Pancreas (tissue), 10 donors: ENCODE measurements at regions not wholly inside any gene's neighbourhood (a gene's known extent, or its start where the extent isn't known, plus 50 kb on each side); places are given as distances from the start of the nearest gene placed in this dataset.

Source experiments
- ATAC-seq, 4 donors: fragments of 200-7000 bp; cut with Tn5 transposase; one replicate each; pipeline versions ENCODE4 v1.8.0 to v1.9.1; 2020; ENCODE audit warnings: mild to moderate bottlenecking in 4 of 4, moderate library complexity in 4 of 4
- DNase-seq, 6 donors: peaks; one replicate each; pipeline ENCODE4 v3.0.0-alpha.2; 2020
- FAIRE-seq: peaks from 2 replicates; lab custom pipeline; 2012; peaks lifted over from hg19 to GRCh38; lab: Jason Lieb, UNC
- H3K27ac ChIP-seq, 4 donors: fragments of 200-600 bp; sonication (generic); 1 replicate in 3 of 4; 2 replicates in 1 of 4; pipeline versions ENCODE4 v1.5.0 to v1.8.0; 2020
- H3K27me3 ChIP-seq, 4 donors: fragments of 200-600 bp; one replicate each; pipeline ENCODE4 v1.8.0; 2021
- H3K36me3 ChIP-seq, 3 donors: fragments of 200-600 bp; sonication (generic) in 1 of 3; one replicate each; pipeline versions ENCODE4 v1.5.0 to v1.8.0; 2020 to 2021
- H3K4me1 ChIP-seq, 3 donors: fragments of 200-600 bp; one replicate each; pipeline ENCODE4 v1.8.0; 2021
- H3K4me3 ChIP-seq, 4 donors: fragments of 200-600 bp; sonication (generic) in 2 of 4; one replicate each; pipeline versions ENCODE4 v1.5.0 to v1.8.0; 2020 to 2021
- H3K9me3 ChIP-seq, 4 donors: fragments of 200-600 bp; one replicate each; pipeline ENCODE4 v1.8.0; 2021
- CTCF ChIP-seq, 4 donors: fragments of 200-600 bp; sonication (generic) in 3 of 4; IDR thresholded peaks; one replicate each; pipeline versions ENCODE4 v1.5.0 to v1.8.0; 2021; ENCODE audit warnings: antibody characterized with exemption in 4 of 4
- WGBS, 2 donors: extraction: QIAGEN DNeasy Blood & Tissue Kit; methylation state at CpG; one replicate each; pipeline ENCODE4 v1.1.7; 2013; 5-methylcytosine and 5-hydroxymethylcytosine counted together
- intact Hi-C, 3 donors: fragments of 100-400 bp; cut with DNase I; formaldehyde crosslinking; loops; one replicate each; pipeline versions ENCODE4 v1.11.1 to v1.14.2; 2022
- donor health status: healthy with polysubstance abuse.
- donor health status: DM: no; HTN: no; CAD: no; lungs with moderate emphysema.
- donor health status: DM: no; HTN: no; CAD: no.
- donor health status: control.
- donor health status: control.
- donor health status: Bipolar disorder and iron deficiency.
- donor health status: DM: yes; HTN: yes; CAD: no.
- donor health status: DM: no; HTN: no; CAD: no.
- donor health status: DM: no; HTN: no; CAD: no.
- donor health status: DM: yes; HTN: yes; CAD: no.

GRCh38 chr6:168875811-168876576, 377.7 kb downstream of the THBS2 start:
- ATAC-seq, result no peak
- WGBS, 2 donors, result 80 to 89% methylated on average over 26 of the region's 26 CpGs
- no peaks in the 10 kb centered on the region for H3K27me3 ChIP-seq
- no peak for DNase-seq
- no peak overlapping the region for H3K4me3 ChIP-seq
- no peaks in the 10 kb centered on the region for H3K36me3 ChIP-seq
- no peak overlapping the region for H3K27ac ChIP-seq
- FAIRE-seq, result no peak
- intact Hi-C loops, result loop anchor here in 1 of 3 donors (10.0 kb wide), 1 partner anchor 501 kb away; no protein-coding TSS in a partner anchor
- no peak for TF ChIP-seq CTCF (IDR thresholded peaks at IDR 0.05)
- no peaks in the 10 kb centered on the region for H3K9me3 ChIP-seq
- no peaks in the 10 kb centered on the region for H3K4me1 ChIP-seq

DNA sequence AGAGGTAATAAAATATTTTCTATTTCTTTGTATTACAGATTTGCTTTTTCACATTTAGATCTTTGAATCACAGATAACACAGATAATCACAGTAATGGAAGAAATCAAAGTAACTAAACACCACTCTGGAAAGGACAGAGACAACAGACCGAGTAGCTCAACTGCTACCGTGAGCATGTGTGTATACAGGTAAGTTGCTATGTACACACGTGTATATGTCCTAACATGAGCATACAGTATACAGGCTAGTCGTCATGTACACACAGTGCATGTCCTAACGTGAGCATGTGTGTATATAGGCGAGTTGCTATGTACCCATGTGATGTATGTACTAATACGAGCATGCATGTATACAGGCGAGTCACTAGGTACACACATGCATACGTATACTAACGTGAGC, 379.0 kb downstream of the THBS2 start:
- FAIRE-seq (no peak), DNase-seq (no peak), ATAC-seq (no peak)
- H3K36me3 ChIP-seq, result no peaks in the 10 kb centered on the region
- no peaks in the 10 kb centered on the region for H3K27me3 ChIP-seq
- H3K4me3 ChIP-seq, result no peak overlapping the region
- TF ChIP-seq CTCF (IDR thresholded peaks at IDR 0.05), result no peak
- no peak overlapping the region for H3K27ac ChIP-seq
- WGBS, 2 donors, result 78 to 90% methylated on average over 10 of the region's 10 CpGs
- no peaks in the 10 kb centered on the region for H3K9me3 ChIP-seq
- no peaks in the 10 kb centered on the region for H3K4me1 ChIP-seq
- intact Hi-C loops, result loop anchor here in 1 of 3 donors (10.0 kb wide), 1 partner anchor 500 kb away; no protein-coding TSS in a partner anchor

DNA sequence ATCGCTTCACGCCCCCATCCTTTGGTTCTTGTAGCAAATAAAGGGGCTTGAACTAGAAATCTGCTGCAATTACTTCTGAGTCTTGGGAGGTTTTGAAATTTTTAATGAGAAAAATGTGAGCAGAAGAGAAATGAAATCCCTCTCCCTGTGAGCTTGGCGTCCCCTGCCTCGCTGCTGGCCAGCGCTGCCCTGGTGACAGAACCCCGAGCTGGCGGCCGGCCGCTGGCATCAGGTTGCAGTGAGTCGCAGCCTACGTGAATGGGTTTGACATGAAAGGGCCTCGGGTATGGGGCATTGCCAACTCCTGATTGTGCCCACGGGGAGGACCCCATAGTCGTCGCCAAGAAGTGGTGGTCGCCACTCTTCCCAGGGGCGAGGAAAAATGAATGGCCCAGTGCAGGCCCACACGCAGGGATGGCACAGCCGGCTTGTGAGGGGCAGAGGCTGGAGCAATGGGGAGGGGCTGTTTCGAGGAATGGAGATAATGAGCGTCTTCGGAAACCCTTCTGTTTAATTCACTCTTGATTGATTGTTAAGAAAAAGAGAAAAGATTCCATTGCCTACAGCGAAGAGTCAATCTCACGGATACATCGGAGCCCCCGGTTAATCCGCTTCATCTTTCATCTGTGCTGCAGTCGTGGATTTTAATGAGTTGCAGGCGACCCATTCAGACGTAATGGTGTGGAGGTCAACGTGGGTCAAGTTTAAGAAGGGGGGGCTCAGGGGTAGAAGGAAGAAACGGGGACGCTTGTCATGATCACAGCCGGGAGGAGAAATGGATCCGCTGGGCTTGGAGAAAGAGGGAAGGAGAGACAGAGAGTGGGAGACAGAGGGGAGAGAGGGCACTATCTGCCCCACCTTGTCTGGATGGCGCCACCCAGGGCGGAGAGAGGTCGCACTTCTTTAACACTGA, 380.1 kb downstream of the THBS2 start:
- no peak overlapping the region for H3K4me3 ChIP-seq
- no peaks in the 10 kb centered on the region for H3K4me1 ChIP-seq
- no peaks in the 10 kb centered on the region for H3K36me3 ChIP-seq
- ATAC-seq (no peak), DNase-seq (no peak), FAIRE-seq (no peak)
- intact Hi-C loops, result loop anchor here in 1 of 3 donors (10.0 kb wide), 1 partner anchor 499 kb away; no protein-coding TSS in a partner anchor
- no peaks in the 10 kb centered on the region for H3K27me3 ChIP-seq
- 87 to 94% methylated on average over 38 of the region's 38 CpGs for WGBS, 2 donors
- H3K27ac ChIP-seq, result no peak overlapping the region
- TF ChIP-seq CTCF (IDR thresholded peaks at IDR 0.05), result no peak
- H3K9me3 ChIP-seq, result no peaks in the 10 kb centered on the region

GRCh38 chr6:168871642-168872315, 381.9 kb downstream of the THBS2 start:
- intact Hi-C loops, result loop anchor here in 1 of 3 donors (10.0 kb wide), 1 partner anchor 497 kb away; no protein-coding TSS in a partner anchor
- Histone ChIP-seq H3K27me3 (no peaks in the 10 kb centered on the region), H3K9me3 (no peaks in the 10 kb centered on the region), H3K36me3 (no peaks in the 10 kb centered on the region), H3K4me1 (no peaks in the 10 kb centered on the region), H3K4me3 (peak overlapping the region in 2 of 4 donors; percentile 8 to 34), H3K27ac (no peak overlapping the region)
- TF ChIP-seq CTCF (IDR thresholded peaks at IDR 0.05), result no peak
- 13% methylated on average over 18 to 20 of the region's 20 CpGs for WGBS, 2 donors
- peak in 4 of 6 donors; percentile 38 to 51 (median 42) for DNase-seq
- peak; percentile 74 to 93 (median 86) for ATAC-seq
- FAIRE-seq, result no peak
